ENCODE measurements at regions not wholly inside any gene's neighbourhood (a gene's known extent, or its start where the extent isn't known, plus 50 kb on each side); places are given as distances from the start of the nearest gene placed in this dataset.
"Not testable (repeated sequence)": the region's sequence is repeated elsewhere in the genome, so short reads cannot be mapped to it uniquely, and the experiment has no call there.

- DNase-seq: not testable (repeated sequence)
These were observed 179.7 kb downstream of the IRF8 start for GRCh38 chr16:86078711-86079110.

GRCh38 chr16:86079255-86079885 is 180.4 kb downstream of the IRF8 start:
- DNase-seq: no peak

- no peak for DNase-seq
These were observed 181.3 kb downstream of the IRF8 start for GRCh38 chr16:86080131-86080875.

GRCh38 chr16:86080982-86081381 is 182.0 kb downstream of the IRF8 start:
- DNase-seq: no peak

- no peak for DNase-seq
These were observed 183.6 kb downstream of the IRF8 start for GRCh38 chr16:86082418-86083030.

GRCh38 chr16:86083382-86084002 is 184.5 kb downstream of the IRF8 start:
- DNase-seq: no peak

GRCh38 chr16:86085161-86085611 is 186.2 kb downstream of the IRF8 start:
- DNase-seq: no peak

GRCh38 chr16:86085795-86086194 is 186.8 kb downstream of the IRF8 start:
- no peak for DNase-seq

GRCh38 chr16:86086471-86086870 is 187.5 kb downstream of the IRF8 start:
- no peak for DNase-seq

- no peak for DNase-seq
These were observed 188.3 kb downstream of the IRF8 start for GRCh38 chr16:86087011-86087895.

- no peak for DNase-seq
These were observed 188.9 kb downstream of the IRF8 start for GRCh38 chr16:86087896-86088230.

- DNase-seq: no peak
These were observed 189.3 kb downstream of the IRF8 start for GRCh38 chr16:86088287-86088686.

GRCh38 chr16:86088816-86089215 is 189.9 kb downstream of the IRF8 start:
- no peak for DNase-seq

GRCh38 chr16:86089334-86089900 is 190.5 kb downstream of the IRF8 start:
- DNase-seq: no peak

- no peak for DNase-seq
These were observed 191.0 kb downstream of the IRF8 start for GRCh38 chr16:86089991-86090390.

GRCh38 chr16:86090461-86091170 is 191.7 kb downstream of the IRF8 start:
- DNase-seq: no peak

GRCh38 chr16:86091976-86092375 is 193.0 kb downstream of the IRF8 start:
- DNase-seq: no peak

GRCh38 chr16:86092586-86093480 is 193.9 kb downstream of the IRF8 start:
- no peak for DNase-seq

- DNase-seq: no peak
These were observed 195.1 kb downstream of the IRF8 start for GRCh38 chr16:86093801-86094750.

Data from activated CD4-positive, alpha-beta T cell treated with anti-CD3 and anti-CD28 coated beads for 48 hours (primary cell).